SJSA1 (cell line): ENCODE measurements at regions not wholly inside any gene's neighbourhood (a gene's known extent, or its start where the extent isn't known, plus 50 kb on each side); places are given as distances from the start of the nearest gene placed in this dataset.
"Not testable (repeated sequence)": the region's sequence is repeated elsewhere in the genome, so short reads cannot be mapped to it uniquely, and the experiment has no call there.

Experiments used
- DNase-seq, 2 experiments: peaks; one replicate each; pipeline ENCODE4 v3.0.0-alpha.2; 2015 to 2020; ENCODE audit warnings: low spot score in 2 of 2, low read depth in 1 of 2
- H3K27ac ChIP-seq: fragments of 250-450 bp; sonication (Bioruptor Pico); 2 replicates; pipeline ENCODE4 v1.5.1; 2020; ENCODE audit warnings: mild to moderate bottlenecking, moderate library complexity
- H3K27me3 ChIP-seq: fragments of 250-450 bp; sonication (Bioruptor Pico); replicated peaks from 2 replicates; pipeline ENCODE4 v1.5.1; 2020; ENCODE audit warnings: mild to moderate bottlenecking, moderate library complexity
- H3K36me3 ChIP-seq: fragments of 250-450 bp; sonication (Bioruptor Pico); 2 replicates; pipeline ENCODE4 v1.5.1; 2020; ENCODE audit warnings: mild to moderate bottlenecking
- H3K4me1 ChIP-seq: fragments of 250-450 bp; sonication (Bioruptor Pico); replicated peaks from 2 replicates; pipeline ENCODE4 v1.6.1; 2021; ENCODE audit warnings: mild to moderate bottlenecking
- H3K4me3 ChIP-seq: fragments of 250-450 bp; sonication (Bioruptor Pico); 2 replicates; pipeline ENCODE4 v1.5.1; 2020; ENCODE audit warnings: mild to moderate bottlenecking
- H3K9me3 ChIP-seq: fragments of 250-450 bp; sonication (Bioruptor Pico); replicated peaks from 2 replicates; pipeline ENCODE4 v1.5.1; 2020; ENCODE audit warnings: mild to moderate bottlenecking

DNA sequence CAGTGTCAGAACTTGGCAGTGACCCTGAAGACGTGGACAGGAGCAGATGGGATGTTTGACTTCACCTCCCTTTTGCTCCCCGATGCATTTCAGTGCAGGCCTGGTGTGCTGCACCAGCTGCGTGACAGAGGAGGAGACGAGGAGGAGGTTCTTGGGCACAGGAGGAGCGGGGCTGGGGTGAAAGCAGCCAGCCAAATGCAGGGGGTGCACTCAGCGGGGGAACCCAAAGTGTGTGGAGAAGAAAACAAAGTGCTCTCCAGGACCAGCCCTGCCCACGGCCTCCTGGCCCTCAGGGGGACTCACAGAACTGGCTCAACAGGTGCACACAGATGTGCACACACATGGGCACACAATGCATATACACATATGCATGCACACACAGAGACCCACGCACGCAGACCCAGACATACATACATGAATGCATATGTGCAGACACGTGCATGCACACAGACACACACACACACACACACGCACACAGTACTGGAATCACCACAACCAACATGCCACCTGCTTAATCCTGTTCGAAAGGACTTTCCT lies 91.7 kb upstream of the SFSWAP start:
- no peaks in the 10 kb centered on the region for H3K4me1 ChIP-seq

GRCh38 chr12:131619736-131620506 lies 91.0 kb upstream of the SFSWAP start:
- no peaks in the 10 kb centered on the region for H3K36me3 ChIP-seq
- DNase-seq: no peak
- H3K4me3 ChIP-seq: no peak overlapping the region
- H3K27me3 ChIP-seq: peaks cover 3% of the 10 kb centered on the region
- H3K4me1 ChIP-seq: no peaks in the 10 kb centered on the region
- no peaks in the 10 kb centered on the region for H3K9me3 ChIP-seq
- H3K27ac ChIP-seq: no peak overlapping the region

More for the DNA sequence above, 91.7 kb upstream of the SFSWAP start:
- H3K9me3 ChIP-seq: no peaks in the 10 kb centered on the region
- no peak for DNase-seq
- no peak overlapping the region for H3K4me3 ChIP-seq
- peaks cover 3% of the 10 kb centered on the region for H3K27me3 ChIP-seq
- no peak overlapping the region for H3K27ac ChIP-seq
- no peaks in the 10 kb centered on the region for H3K36me3 ChIP-seq

DNA sequence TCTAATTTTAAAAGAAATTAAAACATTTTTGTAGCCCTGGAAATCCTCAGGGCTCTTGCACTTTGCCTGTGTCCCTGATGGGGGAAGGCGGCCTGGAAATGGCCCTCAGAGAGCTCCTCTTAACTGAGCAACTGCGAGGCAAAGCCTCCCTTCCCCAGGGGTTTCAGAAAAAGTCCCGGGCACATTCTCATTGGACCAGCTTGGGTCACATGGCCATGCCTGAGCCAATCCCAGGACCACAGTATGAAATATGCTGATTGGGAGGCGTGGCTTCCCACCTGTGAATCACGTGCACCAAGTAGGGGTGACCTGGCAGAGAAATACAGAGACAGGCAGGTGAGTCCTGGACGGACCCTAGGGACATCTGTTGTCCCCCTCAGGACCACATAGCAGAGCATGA lies 90.4 kb upstream of the SFSWAP start:
- no peaks in the 10 kb centered on the region for H3K9me3 ChIP-seq
- no peak overlapping the region for H3K27ac ChIP-seq
- H3K36me3 ChIP-seq: no peaks in the 10 kb centered on the region
- no peak for DNase-seq
- no peaks in the 10 kb centered on the region for H3K4me1 ChIP-seq
- H3K27me3 ChIP-seq: peaks cover 3% of the 10 kb centered on the region
- no peak overlapping the region for H3K4me3 ChIP-seq

GRCh38 chr12:131620946-131621681 lies 89.8 kb upstream of the SFSWAP start:
- H3K27ac ChIP-seq: no peak overlapping the region
- no peaks in the 10 kb centered on the region for H3K4me1 ChIP-seq
- H3K4me3 ChIP-seq: no peak overlapping the region
- H3K36me3 ChIP-seq: no peaks in the 10 kb centered on the region
- no peak for DNase-seq
- H3K27me3 ChIP-seq: peaks cover 3% of the 10 kb centered on the region
- no peaks in the 10 kb centered on the region for H3K9me3 ChIP-seq

DNA sequence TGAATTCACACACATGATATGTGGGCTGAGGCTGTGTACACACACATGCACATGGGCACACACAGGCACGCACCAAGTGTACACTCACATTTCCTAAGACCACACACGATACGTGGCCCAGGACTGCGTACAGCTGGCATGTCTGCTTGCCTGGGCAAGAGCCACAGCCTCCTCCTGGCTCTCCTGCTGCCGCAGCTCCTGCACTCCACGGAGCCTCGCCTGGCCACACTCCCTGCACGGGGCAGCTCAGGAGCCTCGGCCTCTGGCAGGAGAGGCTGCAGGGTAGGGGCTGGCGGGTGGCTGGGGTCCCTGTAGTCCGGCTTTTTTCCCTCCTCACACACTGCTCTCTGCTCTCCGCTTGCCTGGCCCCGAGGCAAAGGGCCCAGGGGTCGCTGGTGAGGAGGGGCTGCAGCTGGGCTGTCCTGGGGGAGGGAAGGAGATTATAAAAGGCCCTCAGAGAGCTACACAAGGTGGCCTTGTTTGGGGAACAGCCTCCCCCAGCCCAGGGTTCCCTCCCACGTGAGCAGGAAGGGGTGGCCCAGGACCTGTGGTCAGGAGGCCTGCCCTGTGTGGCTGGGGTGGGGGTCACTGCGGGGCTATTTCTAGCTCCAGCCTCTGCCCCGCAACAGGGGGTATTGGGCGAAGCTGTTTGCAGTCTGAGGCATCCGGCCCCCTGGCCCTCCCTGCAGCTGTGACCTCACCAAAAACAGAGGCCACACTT lies 89.0 kb upstream of the SFSWAP start:
- Histone ChIP-seq H3K36me3 (no peaks in the 10 kb centered on the region), H3K27ac (no peak overlapping the region), H3K27me3 (peaks cover 3% of the 10 kb centered on the region), H3K4me3 (no peak overlapping the region), H3K9me3 (no peaks in the 10 kb centered on the region), H3K4me1 (no peaks in the 10 kb centered on the region)
- DNase-seq: no peak

GRCh38 chr12:131622422-131622955 lies 88.4 kb upstream of the SFSWAP start:
- no peak for DNase-seq
- H3K4me1 ChIP-seq: no peaks in the 10 kb centered on the region
- H3K27ac ChIP-seq: no peak overlapping the region
- peaks cover 3% of the 10 kb centered on the region for H3K27me3 ChIP-seq
- no peaks in the 10 kb centered on the region for H3K36me3 ChIP-seq
- no peak overlapping the region for H3K4me3 ChIP-seq
- H3K9me3 ChIP-seq: no peaks in the 10 kb centered on the region

- not testable (repeated sequence) for H3K4me1 ChIP-seq, H3K27ac ChIP-seq, H3K9me3 ChIP-seq, H3K36me3 ChIP-seq, H3K4me3 ChIP-seq, DNase-seq, H3K27me3 ChIP-seq
Observed at GRCh38 chr12:131623404-131624368, 87.2 kb upstream of the SFSWAP start.

DNA sequence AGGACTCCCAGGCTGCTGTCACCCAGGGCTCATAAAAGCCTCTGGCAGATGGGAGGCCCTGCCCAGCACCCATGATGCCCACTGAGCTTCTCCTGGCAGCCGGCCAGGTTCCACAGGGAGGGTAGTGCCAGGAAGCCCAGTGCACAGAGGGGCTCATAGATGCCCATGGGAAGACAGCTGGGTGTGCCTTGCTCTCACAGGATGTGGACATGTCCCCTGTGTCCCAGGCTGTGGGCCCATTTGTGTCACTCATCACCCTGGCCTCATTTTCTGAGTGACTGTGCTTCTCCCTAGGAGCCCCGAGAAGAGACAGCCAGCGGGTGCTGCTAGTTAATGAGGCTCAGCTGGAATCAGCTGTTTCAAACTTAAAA lies 86.5 kb upstream of the SFSWAP start:
- H3K9me3 ChIP-seq, H3K27me3 ChIP-seq, H3K36me3 ChIP-seq, H3K4me3 ChIP-seq, DNase-seq, H3K4me1 ChIP-seq, H3K27ac ChIP-seq: not testable (repeated sequence)

DNA sequence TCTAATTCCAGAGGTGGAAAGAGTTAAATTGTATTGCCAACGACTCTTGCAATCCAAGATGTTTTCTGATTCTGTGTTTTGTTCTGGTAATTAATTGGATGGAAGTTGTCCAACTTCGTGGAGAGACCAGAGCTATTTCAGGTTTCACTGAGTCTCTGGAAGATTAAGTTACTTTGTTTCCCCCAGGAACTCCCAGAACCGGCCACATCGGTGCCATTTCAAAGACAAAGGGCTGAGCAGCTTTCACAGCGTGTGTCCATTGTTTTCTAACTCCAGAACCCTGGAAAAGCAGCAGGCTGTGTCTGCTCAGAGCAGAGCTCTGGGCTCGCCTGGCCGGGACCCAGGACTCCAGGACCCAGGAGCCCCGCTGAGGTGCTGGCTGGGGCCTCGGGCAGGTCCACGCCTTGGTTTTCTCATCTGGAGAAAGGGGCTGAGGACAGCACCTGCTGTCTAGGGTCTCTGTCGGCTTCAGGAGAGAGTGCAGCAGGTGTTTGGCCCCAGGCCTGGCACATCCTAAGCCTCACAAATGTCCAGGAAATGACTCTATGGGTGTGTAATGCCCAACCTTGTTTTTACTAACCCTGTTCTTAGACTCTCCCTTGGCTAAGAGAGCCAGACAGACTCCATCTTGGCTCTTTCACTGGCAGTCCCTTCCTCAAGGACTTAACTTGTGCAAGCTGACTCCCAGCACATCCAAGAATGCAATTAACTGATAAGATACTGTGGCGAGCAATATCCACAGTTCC lies 86.0 kb upstream of the SFSWAP start:
- DNase-seq, H3K27ac ChIP-seq, H3K4me1 ChIP-seq, H3K4me3 ChIP-seq, H3K36me3 ChIP-seq, H3K9me3 ChIP-seq, H3K27me3 ChIP-seq: not testable (repeated sequence)

DNA sequence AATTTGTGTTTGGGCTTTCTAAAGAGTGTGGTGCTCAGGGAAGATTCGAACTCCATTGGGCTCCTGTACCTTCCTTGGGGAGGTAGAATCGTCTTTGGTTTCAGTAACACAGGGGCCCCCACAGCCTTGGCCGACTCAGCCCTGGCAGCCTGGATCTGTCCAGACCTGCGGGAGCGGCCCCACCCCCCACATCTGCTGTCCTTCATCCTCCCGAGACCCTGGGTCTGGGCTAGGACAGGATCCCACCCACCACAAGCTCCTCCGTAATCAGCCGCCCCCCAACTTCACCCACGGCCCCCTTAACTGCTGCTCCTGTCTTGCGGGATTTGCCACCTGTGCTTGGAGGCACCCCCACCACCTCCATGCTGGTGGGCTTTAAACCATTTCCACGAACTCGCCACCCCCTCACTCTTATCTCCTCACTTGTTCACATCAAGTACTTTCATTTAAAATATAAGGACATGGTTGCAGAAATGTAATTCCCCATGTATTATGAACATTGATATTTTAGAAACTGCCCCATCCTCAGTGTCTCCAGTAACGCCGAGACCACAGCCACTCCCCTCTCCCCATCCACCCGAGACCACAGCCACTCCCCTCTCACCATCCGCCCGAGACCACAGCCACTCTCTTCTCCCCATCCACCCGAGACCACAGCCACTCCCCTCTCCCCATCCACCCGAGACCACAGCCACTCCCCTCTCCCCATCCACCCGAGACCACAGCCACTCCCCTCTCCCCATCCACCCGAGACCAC lies 84.7 kb upstream of the SFSWAP start:
- not testable (repeated sequence) for H3K36me3 ChIP-seq, DNase-seq, H3K4me3 ChIP-seq, H3K27ac ChIP-seq, H3K27me3 ChIP-seq, H3K9me3 ChIP-seq, H3K4me1 ChIP-seq

GRCh38 chr12:131627151-131628022 lies 83.5 kb upstream of the SFSWAP start:
- H3K27me3 ChIP-seq, DNase-seq, H3K36me3 ChIP-seq, H3K4me3 ChIP-seq, H3K27ac ChIP-seq, H3K4me1 ChIP-seq, H3K9me3 ChIP-seq: not testable (repeated sequence)
